PC-3 (cell line): ENCODE measurements at regions not wholly inside any gene's neighbourhood (a gene's known extent, or its start where the extent isn't known, plus 50 kb on each side); places are given as distances from the start of the nearest gene placed in this dataset.

ENCODE experiments used
- ATAC-seq: fragments of 200-7000 bp; cut with Tn5 transposase; 2 replicates; pipeline ENCODE4 v1.9.1; 2020; ENCODE audit warnings: mild to moderate bottlenecking, moderate library complexity
- BruUV-seq: library from RNA; stranded (reverse); fragments of 400-500 nt; replicated peaks from 2 replicates; lab custom pipeline; 2021; lab: Mats Ljungman, UMichigan
- CTCF ChIA-PET: fragments of 300-600 bp; sonication (Branson Sonifier 250); formaldehyde crosslinking; loops from one replicate; lab custom pipeline; 2022; ENCODE audit warnings: antibody characterized with exemption; lab: Charles Lee
- POLR2A ChIA-PET: fragments of 300-600 bp; sonication (Branson Sonifier 250); formaldehyde crosslinking; loops from one replicate; lab custom pipeline; 2022; ENCODE audit warnings: antibody characterized with exemption; ENCODE audit not compliant: unreplicated experiment; lab: Charles Lee
- DNase-seq: peaks from one replicate; pipeline ENCODE4 v3.0.0-alpha.2; 2015
- H2AFZ ChIP-seq: fragments of 300-600 bp; sonication (generic); 2 replicates; pipeline ENCODE4 v1.6.0; 2016; ENCODE audit warnings: antibody characterized with exemption, low read length
- H3F3A ChIP-seq: fragments of 300-600 bp; sonication (generic); one replicate; pipeline ENCODE4 v1.6.0; 2017; ENCODE audit warnings: antibody characterized with exemption, low read length, control low read depth, mild to moderate bottlenecking; ENCODE audit not compliant: unreplicated experiment
- H3K27ac ChIP-seq: fragments of 300-600 bp; sonication (generic); 2 replicates; pipeline ENCODE4 v1.5.1; 2016; ENCODE audit warnings: mild to moderate bottlenecking, low read length
- H3K27me3 ChIP-seq: fragments of 300-600 bp; sonication (generic); 2 replicates; pipeline ENCODE4 v1.6.1; 2016; ENCODE audit warnings: low read length, mixed read lengths
- H3K36me3 ChIP-seq: fragments of 300-600 bp; sonication (generic); 2 replicates; pipeline ENCODE4 v1.6.1; 2016; ENCODE audit warnings: low read depth, mixed run types, low read length, mixed read lengths
- H3K4me1 ChIP-seq: fragments of 300-600 bp; sonication (generic); 2 replicates; pipeline ENCODE4 v1.5.1; 2016; ENCODE audit warnings: low read length; ENCODE audit not compliant: insufficient read depth
- H3K4me2 ChIP-seq: fragments of 300-600 bp; sonication (generic); 2 replicates; pipeline ENCODE4 v1.6.0; 2016; ENCODE audit warnings: low read length
- H3K4me3 ChIP-seq: fragments of 300-600 bp; sonication (generic); 2 replicates; pipeline ENCODE4 v1.5.1; 2016; ENCODE audit warnings: mild to moderate bottlenecking, low read length, mixed read lengths
- H3K79me2 ChIP-seq: fragments of 300-600 bp; sonication (generic); 2 replicates; pipeline ENCODE4 v1.6.1; 2017; ENCODE audit warnings: low read length, mixed read lengths
- H3K9ac ChIP-seq: fragments of 300-600 bp; sonication (generic); 2 replicates; pipeline ENCODE4 v1.6.0; 2016; ENCODE audit warnings: mild to moderate bottlenecking, low read length
- H3K9me2 ChIP-seq: fragments of 300-600 bp; sonication (generic); replicated peaks from 2 replicates; pipeline ENCODE4 v1.6.1; 2016; ENCODE audit warnings: mixed run types, low read length, mixed read lengths
- H3K9me3 ChIP-seq: fragments of 300-600 bp; sonication (generic); 2 replicates; pipeline ENCODE4 v1.6.1; 2016; ENCODE audit warnings: low read length, mixed read lengths
- H4K20me1 ChIP-seq: fragments of 300-600 bp; sonication (generic); 2 replicates; pipeline ENCODE4 v1.6.1; 2016; ENCODE audit warnings: low read length, mixed read lengths
- EZH2 ChIP-seq: fragments of 300-600 bp; sonication (generic); IDR thresholded peaks from one replicate; pipeline ENCODE4 v1.6.1; 2017; ENCODE audit warnings: antibody characterized with exemption, mild to moderate bottlenecking, low read length; ENCODE audit not compliant: unreplicated experiment
- EZH2phosphoT487 ChIP-seq: fragments of 300-600 bp; sonication (generic); IDR thresholded peaks from 2 replicates; pipeline ENCODE4 v1.6.1; 2018; ENCODE audit warnings: mild to moderate bottlenecking, antibody characterized with exemption, low read length, borderline replicate concordance
- intact Hi-C: fragments of 100-400 bp; cut with micrococcal nuclease; formaldehyde crosslinking; loops from 2 replicates; pipeline ENCODE4 v1.9.0; 2023
- TF ChIP-seq, protein P1 (sequence below): fragments of 300-600 bp; sonication (generic); conservative IDR thresholded peaks from 2 replicates; pipeline ENCODE4 v1.5.1; 2017; ENCODE audit warnings: antibody characterized with exemption, low read depth, mild to moderate bottlenecking, low read length

- CTCF ChIA-PET: no interaction called here
These were observed 316.1 kb downstream of the SEC23A start for GRCh38 chr14:38786921-38787320.

GRCh38 chr14:38777401-38777800, 325.6 kb downstream of the SEC23A start:
- no peak overlapping the region for H3K4me3 ChIP-seq
- no peak for DNase-seq
- TF ChIP-seq EZH2phosphoT487: no peak
- TF ChIP-seq, protein P1, sequence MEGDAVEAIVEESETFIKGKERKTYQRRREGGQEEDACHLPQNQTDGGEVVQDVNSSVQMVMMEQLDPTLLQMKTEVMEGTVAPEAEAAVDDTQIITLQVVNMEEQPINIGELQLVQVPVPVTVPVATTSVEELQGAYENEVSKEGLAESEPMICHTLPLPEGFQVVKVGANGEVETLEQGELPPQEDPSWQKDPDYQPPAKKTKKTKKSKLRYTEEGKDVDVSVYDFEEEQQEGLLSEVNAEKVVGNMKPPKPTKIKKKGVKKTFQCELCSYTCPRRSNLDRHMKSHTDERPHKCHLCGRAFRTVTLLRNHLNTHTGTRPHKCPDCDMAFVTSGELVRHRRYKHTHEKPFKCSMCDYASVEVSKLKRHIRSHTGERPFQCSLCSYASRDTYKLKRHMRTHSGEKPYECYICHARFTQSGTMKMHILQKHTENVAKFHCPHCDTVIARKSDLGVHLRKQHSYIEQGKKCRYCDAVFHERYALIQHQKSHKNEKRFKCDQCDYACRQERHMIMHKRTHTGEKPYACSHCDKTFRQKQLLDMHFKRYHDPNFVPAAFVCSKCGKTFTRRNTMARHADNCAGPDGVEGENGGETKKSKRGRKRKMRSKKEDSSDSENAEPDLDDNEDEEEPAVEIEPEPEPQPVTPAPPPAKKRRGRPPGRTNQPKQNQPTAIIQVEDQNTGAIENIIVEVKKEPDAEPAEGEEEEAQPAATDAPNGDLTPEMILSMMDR: no peak
- TF ChIP-seq EZH2: no peak
- intact Hi-C loops: no loop called here
- no peaks in the 10 kb centered on the region for H3K36me3 ChIP-seq
- H3K4me2 ChIP-seq: no peak overlapping the region
- peaks cover 23% of the 10 kb centered on the region for H3K27me3 ChIP-seq
- H2AFZ ChIP-seq: no peak overlapping the region
- CTCF ChIA-PET: no interaction called here
- H3K9me2 ChIP-seq: no peaks in the 10 kb centered on the region
- H3F3A ChIP-seq: no peaks in the 10 kb centered on the region
- no peaks in the 10 kb centered on the region for H4K20me1 ChIP-seq
- POLR2A ChIA-PET: no interaction called here
- H3K9me3 ChIP-seq: no peaks in the 10 kb centered on the region
- ATAC-seq: no peak
- H3K79me2 ChIP-seq: no peaks in the 10 kb centered on the region
- BruUV-seq: no TSS peak
- no peaks in the 10 kb centered on the region for H3K4me1 ChIP-seq
- no peak overlapping the region for H3K27ac ChIP-seq
- H3K9ac ChIP-seq: no peak overlapping the region

More at GRCh38 chr14:38786921-38787320, 316.1 kb downstream of the SEC23A start:
- Histone ChIP-seq H3K27ac (no peak overlapping the region), H3K79me2 (no peaks in the 10 kb centered on the region), H3K4me1 (no peaks in the 10 kb centered on the region), H4K20me1 (no peaks in the 10 kb centered on the region), H3K27me3 (peaks cover 18% of the 10 kb centered on the region; the same call in 1 of the 2 replicates), H3K36me3 (no peaks in the 10 kb centered on the region), H3F3A (no peaks in the 10 kb centered on the region), H3K9me2 (no peaks in the 10 kb centered on the region), H3K9me3 (no peaks in the 10 kb centered on the region), H2AFZ (no peak overlapping the region), H3K9ac (no peak overlapping the region), H3K4me2 (no peak overlapping the region), H3K4me3 (no peak overlapping the region)
- no TSS peak for BruUV-seq
- POLR2A ChIA-PET: no interaction called here
- DNase-seq (no peak), ATAC-seq (no peak)
- TF ChIP-seq EZH2: no peak
- TF ChIP-seq, protein P1: no peak
- TF ChIP-seq EZH2phosphoT487: no peak
- intact Hi-C loops: no loop called here

- POLR2A ChIA-PET: no interaction called here
- no peak for TF ChIP-seq EZH2
- TF ChIP-seq EZH2phosphoT487: no peak
- TF ChIP-seq, protein P1: no peak
- no peak overlapping the region for H3K9ac ChIP-seq
- H3K27me3 ChIP-seq: peaks cover 23% of the 10 kb centered on the region
- H3K9me3 ChIP-seq: no peaks in the 10 kb centered on the region
- no peak overlapping the region for H2AFZ ChIP-seq
- DNase-seq (no peak), ATAC-seq (no peak)
- no peak overlapping the region for H3K4me3 ChIP-seq
- intact Hi-C loops: no loop called here
- no peaks in the 10 kb centered on the region for H3K79me2 ChIP-seq
- H3K4me2 ChIP-seq: no peak overlapping the region
- H4K20me1 ChIP-seq: no peaks in the 10 kb centered on the region
- no peaks in the 10 kb centered on the region for H3F3A ChIP-seq
- no peaks in the 10 kb centered on the region for H3K4me1 ChIP-seq
- BruUV-seq: no TSS peak
- H3K9me2 ChIP-seq: no peaks in the 10 kb centered on the region
- no peak overlapping the region for H3K27ac ChIP-seq
- CTCF ChIA-PET: no interaction called here
- no peaks in the 10 kb centered on the region for H3K36me3 ChIP-seq
These were observed 327.0 kb downstream of the SEC23A start for GRCh38 chr14:38775986-38776385.
